H1 (cell line): ENCODE measurements at regions not wholly inside any gene's neighbourhood (a gene's known extent, or its start where the extent isn't known, plus 50 kb on each side); places are given as distances from the start of the nearest gene placed in this dataset.

Source experiments
- EZH2 ChIP-seq: fragments of 200-600 bp; sonication (generic); IDR thresholded peaks from 2 replicates; pipeline ENCODE4 v1.7.1; 2012; ENCODE audit warnings: low read depth, mild to moderate bottlenecking, moderate library complexity, low read length, inconsistent platforms; ENCODE audit not compliant: severe bottlenecking
- SIN3A ChIP-seq, 2 experiments: IDR thresholded peaks in 1 of 2; conservative IDR thresholded peaks in 1 of 2; 2 replicates each; pipeline ENCODE4 v1.6.1; 2011 to 2012; ENCODE audit warnings: low read length in 2 of 2, improper control_type of control experiment in 1 of 2, low read depth in 1 of 2, mild to moderate bottlenecking in 1 of 2
- TAF1 ChIP-seq: IDR thresholded peaks from 2 replicates; pipeline ENCODE4 v1.6.1; 2011; ENCODE audit warnings: mild to moderate bottlenecking, low read depth, low read length

DNA sequence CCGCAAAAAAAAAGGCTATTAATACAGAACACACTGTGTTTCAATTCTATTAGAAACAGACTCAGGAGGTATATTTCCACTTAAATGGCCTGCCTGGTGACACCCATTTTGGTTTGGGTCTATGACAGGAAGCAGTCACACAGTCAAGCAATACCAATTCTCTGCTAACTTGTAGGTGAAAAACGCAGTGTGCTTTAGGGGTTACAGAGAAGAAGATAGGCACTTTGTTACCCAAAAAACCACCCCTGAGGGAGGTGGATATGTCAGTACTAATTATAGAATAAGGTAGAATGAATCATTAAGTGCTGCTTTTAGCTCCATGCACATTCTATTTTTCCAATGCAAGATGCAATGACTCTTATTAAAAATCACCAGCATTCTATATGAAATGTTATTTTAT lies 53.8 kb downstream of the DNAAF9 start:
- no peak for TF ChIP-seq SIN3A (conservative IDR thresholded peaks at IDR 0.05 in 1 of 2, IDR thresholded peaks at IDR 0.05 in 1 of 2; ENCODE audit: low read depth in 1 of 2, low read length in 2 of 2)
- no peak for TF ChIP-seq EZH2
- TF ChIP-seq TAF1, result no peak
